Natural killer cell (primary cell): ENCODE measurements at regions not wholly inside any gene's neighbourhood (a gene's known extent, or its start where the extent isn't known, plus 50 kb on each side); places are given as distances from the start of the nearest gene placed in this dataset.
"Not testable (repeated sequence)": the region's sequence is repeated elsewhere in the genome, so short reads cannot be mapped to it uniquely, and the experiment has no call there.

Experiments
- ATAC-seq, 3 donors: fragments of 150-1000 bp in 2 of 3; fragments of 200-7000 bp in 1 of 3; cut with Tn5 transposase; 1 replicate in 1 of 3; 2 replicates in 2 of 3; pipeline ENCODE4 v1.10.0; 2021; ENCODE audit warnings: mild to moderate bottlenecking in 2 of 3, moderate library complexity in 2 of 3
- DNase-seq, 2 donors: peaks; one replicate each; pipeline versions ENCODE4 v3.0.0 to v3.0.0-alpha.2; 2013 to 2021; ENCODE audit warnings: mixed read lengths in 1 of 2
- H3K27ac ChIP-seq: one replicate; pipeline ENCODE4 v1.5.1; 2013; ENCODE audit warnings: mild to moderate bottlenecking, low read length
- H3K27me3 ChIP-seq: one replicate; pipeline ENCODE4 v1.6.1; 2013; ENCODE audit warnings: low read length; ENCODE audit not compliant: control insufficient read depth, insufficient read depth
- H3K36me3 ChIP-seq: one replicate; pipeline ENCODE4 v1.6.1; 2013; ENCODE audit warnings: low read length; ENCODE audit not compliant: control insufficient read depth, insufficient read depth
- H3K4me1 ChIP-seq: one replicate; pipeline ENCODE4 v1.6.1; 2013; ENCODE audit warnings: low read length; ENCODE audit not compliant: control insufficient read depth, insufficient read depth
- H3K4me3 ChIP-seq: one replicate; pipeline ENCODE4 v1.5.1; 2013; ENCODE audit warnings: low read length
- H3K9me3 ChIP-seq: one replicate; pipeline ENCODE4 v1.6.1; 2013; ENCODE audit warnings: low read length; ENCODE audit not compliant: control insufficient read depth, insufficient read depth
- H3K27ac Mint-ChIP-seq, 2 donors: one replicate each; pipeline ENCODE4 v1.8.0; 2022; ENCODE audit warnings: mild to moderate bottlenecking in 2 of 2, mixed read lengths in 2 of 2, moderate library complexity in 1 of 2
- H3K27me3 Mint-ChIP-seq, 2 donors: one replicate each; pipeline ENCODE4 v1.8.0; 2022; ENCODE audit warnings: low read depth in 2 of 2, mixed read lengths in 2 of 2
- H3K36me3 Mint-ChIP-seq: one replicate; pipeline ENCODE4 v1.8.0; 2022; ENCODE audit warnings: mixed read lengths
- H3K4me1 Mint-ChIP-seq, 2 donors: one replicate each; pipeline ENCODE4 v1.8.0; 2022; ENCODE audit warnings: mixed read lengths in 2 of 2
- H3K4me3 Mint-ChIP-seq: one replicate; pipeline ENCODE4 v1.8.0; 2022; ENCODE audit warnings: mild to moderate bottlenecking, moderate library complexity, mixed read lengths
- H3K9me3 Mint-ChIP-seq, 2 donors: one replicate each; pipeline ENCODE4 v1.8.0; 2022; ENCODE audit warnings: mixed read lengths in 2 of 2
- WGBS: methylation state at CpG from one replicate; pipeline ENCODE4 v1.1.7; 2013; ENCODE audit warnings: missing lambda C conversion rate; ENCODE audit not compliant: insufficient coverage; 5-methylcytosine and 5-hydroxymethylcytosine counted together
- intact Hi-C: fragments of 100-400 bp; cut with micrococcal nuclease; formaldehyde crosslinking; loops from one replicate; pipeline ENCODE4 v1.14.2; 2022
- TF ChIP-seq, protein P1 (sequence below): fragments of 200-600 bp; IDR thresholded peaks from one replicate; pipeline ENCODE4 v1.8.0; 2022; ENCODE audit warnings: antibody characterized with exemption

- no peak overlapping the region for H3K27ac Mint-ChIP-seq
- Histone ChIP-seq H3K27ac (no peak overlapping the region), H3K36me3 (no peaks in the 10 kb centered on the region), H3K27me3 (no peaks in the 10 kb centered on the region), H3K4me1 (no peaks in the 10 kb centered on the region), H3K4me3 (no peak overlapping the region), H3K9me3 (peaks cover 3% of the 10 kb centered on the region)
- TF ChIP-seq, protein P1, sequence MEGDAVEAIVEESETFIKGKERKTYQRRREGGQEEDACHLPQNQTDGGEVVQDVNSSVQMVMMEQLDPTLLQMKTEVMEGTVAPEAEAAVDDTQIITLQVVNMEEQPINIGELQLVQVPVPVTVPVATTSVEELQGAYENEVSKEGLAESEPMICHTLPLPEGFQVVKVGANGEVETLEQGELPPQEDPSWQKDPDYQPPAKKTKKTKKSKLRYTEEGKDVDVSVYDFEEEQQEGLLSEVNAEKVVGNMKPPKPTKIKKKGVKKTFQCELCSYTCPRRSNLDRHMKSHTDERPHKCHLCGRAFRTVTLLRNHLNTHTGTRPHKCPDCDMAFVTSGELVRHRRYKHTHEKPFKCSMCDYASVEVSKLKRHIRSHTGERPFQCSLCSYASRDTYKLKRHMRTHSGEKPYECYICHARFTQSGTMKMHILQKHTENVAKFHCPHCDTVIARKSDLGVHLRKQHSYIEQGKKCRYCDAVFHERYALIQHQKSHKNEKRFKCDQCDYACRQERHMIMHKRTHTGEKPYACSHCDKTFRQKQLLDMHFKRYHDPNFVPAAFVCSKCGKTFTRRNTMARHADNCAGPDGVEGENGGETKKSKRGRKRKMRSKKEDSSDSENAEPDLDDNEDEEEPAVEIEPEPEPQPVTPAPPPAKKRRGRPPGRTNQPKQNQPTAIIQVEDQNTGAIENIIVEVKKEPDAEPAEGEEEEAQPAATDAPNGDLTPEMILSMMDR = no peak
- 45% methylated on average over 2 of the region's 2 CpGs for WGBS
- DNase-seq (no peak), ATAC-seq (no peak)
- no peaks in the 10 kb centered on the region for H3K4me1 Mint-ChIP-seq
- intact Hi-C loops = no loop called here
- H3K27me3 Mint-ChIP-seq = peaks cover 13 to 22% of the 10 kb centered on the region in 2 donors
- no peaks in the 10 kb centered on the region for H3K36me3 Mint-ChIP-seq
- H3K9me3 Mint-ChIP-seq = peaks cover 2 to 5% of the 10 kb centered on the region in 2 donors
- H3K4me3 Mint-ChIP-seq = no peak overlapping the region
These were observed 240.5 kb upstream of the PRSS16 start for GRCh38 chr6:27007020-27007419.

DNA sequence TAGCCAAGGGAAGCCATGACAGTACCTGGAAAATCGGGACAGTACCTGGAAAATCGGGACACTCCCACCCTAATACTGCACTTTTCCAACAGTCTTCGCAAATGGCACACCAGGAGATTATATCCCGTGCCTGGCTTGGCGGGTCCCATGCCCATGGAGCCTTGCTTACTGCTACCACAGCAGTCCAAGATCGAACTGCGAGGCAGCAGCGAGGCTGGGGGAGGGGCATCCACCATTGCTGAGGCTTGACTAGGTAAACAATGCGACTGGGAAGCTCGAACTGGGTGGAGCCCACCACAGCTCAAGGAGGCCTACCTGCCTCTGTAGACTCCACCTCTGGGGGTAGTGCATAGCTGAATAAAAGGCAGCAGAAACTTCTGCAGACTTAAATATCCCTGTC lies 238.9 kb upstream of the PRSS16 start:
- H3K4me1 ChIP-seq, H3K36me3 Mint-ChIP-seq, ATAC-seq, H3K27me3 ChIP-seq, H3K27ac Mint-ChIP-seq, intact Hi-C loops, H3K4me3 ChIP-seq, H3K4me1 Mint-ChIP-seq, H3K36me3 ChIP-seq, H3K27ac ChIP-seq, H3K9me3 ChIP-seq, H3K4me3 Mint-ChIP-seq, H3K9me3 Mint-ChIP-seq, DNase-seq: not testable (repeated sequence)
- 91% methylated on average over 10 of the region's 10 CpGs for WGBS
- H3K27me3 Mint-ChIP-seq = peaks cover 13 to 22% of the 10 kb centered on the region in 2 donors

- H3K4me3 Mint-ChIP-seq, H3K27ac Mint-ChIP-seq, H3K27ac ChIP-seq, H3K27me3 ChIP-seq, intact Hi-C loops, H3K36me3 ChIP-seq, H3K36me3 Mint-ChIP-seq, H3K4me1 Mint-ChIP-seq, H3K4me3 ChIP-seq, H3K9me3 ChIP-seq, DNase-seq, ATAC-seq, H3K4me1 ChIP-seq: not testable (repeated sequence)
- Mint-ChIP-seq H3K9me3 (peaks cover 6 to 26% of the 10 kb centered on the region in 2 donors), H3K27me3 (peaks cover 0 to 13% of the 10 kb centered on the region in 2 donors)
- WGBS = 100% methylated on average over 1 of the region's 2 CpGs
These were observed 233.4 kb upstream of the PRSS16 start for GRCh38 chr6:27014053-27014452.

- DNase-seq = no peak
- intact Hi-C loops = no loop called here
- Histone ChIP-seq H3K27me3 (no peaks in the 10 kb centered on the region), H3K36me3 (no peaks in the 10 kb centered on the region), H3K4me1 (peaks cover 14% of the 10 kb centered on the region), H3K4me3 (no peak overlapping the region), H3K9me3 (no peaks in the 10 kb centered on the region), H3K27ac (no peak overlapping the region)
- Mint-ChIP-seq H3K4me3 (no peak overlapping the region), H3K27me3 (no peaks in the 10 kb centered on the region), H3K27ac (no peak overlapping the region), H3K36me3 (no peaks in the 10 kb centered on the region), H3K9me3 (peaks cover 6 to 25% of the 10 kb centered on the region in 2 donors), H3K4me1 (peaks cover 14 to 16% of the 10 kb centered on the region in 2 donors)
- no peak for ATAC-seq
- WGBS = no CpG with 5 or more reads among the region's 1 CpG
- TF ChIP-seq, protein P1 = no peak
These were observed 230.8 kb upstream of the PRSS16 start for GRCh38 chr6:27016689-27017088.

- H3K4me3 Mint-ChIP-seq, H3K27ac ChIP-seq, ATAC-seq, H3K36me3 Mint-ChIP-seq, H3K27ac Mint-ChIP-seq, H3K9me3 ChIP-seq, H3K36me3 ChIP-seq, H3K27me3 ChIP-seq, DNase-seq, H3K4me3 ChIP-seq, H3K27me3 Mint-ChIP-seq, intact Hi-C loops: not testable (repeated sequence)
- H3K4me1 ChIP-seq = peaks cover 14% of the 10 kb centered on the region
- Mint-ChIP-seq H3K4me1 (peaks cover 14 to 16% of the 10 kb centered on the region in 2 donors), H3K9me3 (peaks cover 6 to 20% of the 10 kb centered on the region in 2 donors)
- WGBS = 96% methylated on average over 6 of the region's 6 CpGs
These were observed 229.1 kb upstream of the PRSS16 start for GRCh38 chr6:27018401-27018800.
